SU-DHL-6 (cell line): ENCODE measurements at regions not wholly inside any gene's neighbourhood (a gene's known extent, or its start where the extent isn't known, plus 50 kb on each side); places are given as distances from the start of the nearest gene placed in this dataset.

ENCODE experiments used
- H2AFZ ChIP-seq: fragments of 200-600 bp; sonication (generic); 2 replicates; pipeline ENCODE4 v1.6.1; 2014; ENCODE audit warnings: low read depth, mild to moderate bottlenecking, moderate library complexity, mixed read lengths, antibody characterized with exemption, low read length; ENCODE audit not compliant: severe bottlenecking
- H3F3A ChIP-seq: fragments of 200-600 bp; shearing (Covaris generic); 2 replicates; pipeline ENCODE4 v1.6.0; 2016; ENCODE audit warnings: antibody characterized with exemption, mild to moderate bottlenecking; ENCODE audit not compliant: insufficient read depth
- H3K27ac ChIP-seq: fragments of 200-600 bp; sonication (generic); 2 replicates; pipeline ENCODE4 v1.5.1; 2016; ENCODE audit warnings: low read depth, mild to moderate bottlenecking, low read length, moderate library complexity, mixed read lengths
- H3K27me3 ChIP-seq: fragments of 200-600 bp; sonication (generic), shearing (Covaris generic); 2 replicates; pipeline ENCODE4 v1.6.0; 2014; ENCODE audit warnings: mild to moderate bottlenecking, low read length
- H3K36me3 ChIP-seq: fragments of 200-600 bp; sonication (generic); 2 replicates; pipeline ENCODE4 v1.6.1; 2014; ENCODE audit warnings: mild to moderate bottlenecking, low read length, mixed read lengths
- H3K4me2 ChIP-seq: fragments of 300-600, 200-600 bp; shearing (Covaris generic), sonication (generic); 2 replicates; pipeline ENCODE4 v1.6.0; 2014; ENCODE audit warnings: low read length, low read depth, mild to moderate bottlenecking; ENCODE audit not compliant: poor library complexity, severe bottlenecking
- H3K4me3 ChIP-seq: fragments of 200-600 bp; sonication (generic); 2 replicates; pipeline ENCODE4 v1.5.1; 2014; ENCODE audit warnings: antibody characterized with exemption, low read length, mild to moderate bottlenecking, mixed read lengths; ENCODE audit not compliant: insufficient read depth, poor library complexity, severe bottlenecking
- H3K79me2 ChIP-seq: fragments of 200-600 bp; sonication (generic); 2 replicates; pipeline ENCODE4 v1.6.1; 2014; ENCODE audit warnings: mild to moderate bottlenecking, low read length, moderate library complexity; ENCODE audit not compliant: insufficient read depth
- H3K9ac ChIP-seq: fragments of 200-600 bp; sonication (generic); 2 replicates; pipeline ENCODE4 v1.7.0; 2014; ENCODE audit warnings: mild to moderate bottlenecking, low read length
- H3K9me2 ChIP-seq: fragments of 200-600 bp; sonication (generic); replicated peaks from 2 replicates; pipeline ENCODE4 v1.6.1; 2014; ENCODE audit warnings: low read length; ENCODE audit not compliant: insufficient read depth
- H3K9me3 ChIP-seq: fragments of 200-600 bp; sonication (generic); 2 replicates; pipeline ENCODE4 v1.6.1; 2014; ENCODE audit warnings: low read length, mixed read lengths; ENCODE audit not compliant: insufficient read depth
- H4K20me1 ChIP-seq: fragments of 200-600 bp; sonication (generic); 2 replicates; pipeline ENCODE4 v1.6.1; 2014; ENCODE audit warnings: low read depth, mild to moderate bottlenecking, antibody characterized with exemption, low read length, moderate library complexity, mixed read lengths
- EZH2phosphoT487 ChIP-seq: fragments of 200-600 bp; sonication (generic), shearing (Covaris generic); conservative IDR thresholded peaks from 2 replicates; pipeline ENCODE4 v1.6.1; 2018; ENCODE audit warnings: mild to moderate bottlenecking, antibody characterized with exemption, low read length, moderate library complexity, mixed read lengths
- TF ChIP-seq, protein P1 (sequence below): fragments of 200-600 bp; sonication (generic); IDR thresholded peaks from one replicate; pipeline ENCODE4 v1.5.1; 2017; ENCODE audit warnings: antibody characterized with exemption, mild to moderate bottlenecking, low read length, moderate library complexity; ENCODE audit not compliant: insufficient read depth, poor library complexity, severe bottlenecking

- no peak for TF ChIP-seq EZH2phosphoT487
- TF ChIP-seq, protein P1, sequence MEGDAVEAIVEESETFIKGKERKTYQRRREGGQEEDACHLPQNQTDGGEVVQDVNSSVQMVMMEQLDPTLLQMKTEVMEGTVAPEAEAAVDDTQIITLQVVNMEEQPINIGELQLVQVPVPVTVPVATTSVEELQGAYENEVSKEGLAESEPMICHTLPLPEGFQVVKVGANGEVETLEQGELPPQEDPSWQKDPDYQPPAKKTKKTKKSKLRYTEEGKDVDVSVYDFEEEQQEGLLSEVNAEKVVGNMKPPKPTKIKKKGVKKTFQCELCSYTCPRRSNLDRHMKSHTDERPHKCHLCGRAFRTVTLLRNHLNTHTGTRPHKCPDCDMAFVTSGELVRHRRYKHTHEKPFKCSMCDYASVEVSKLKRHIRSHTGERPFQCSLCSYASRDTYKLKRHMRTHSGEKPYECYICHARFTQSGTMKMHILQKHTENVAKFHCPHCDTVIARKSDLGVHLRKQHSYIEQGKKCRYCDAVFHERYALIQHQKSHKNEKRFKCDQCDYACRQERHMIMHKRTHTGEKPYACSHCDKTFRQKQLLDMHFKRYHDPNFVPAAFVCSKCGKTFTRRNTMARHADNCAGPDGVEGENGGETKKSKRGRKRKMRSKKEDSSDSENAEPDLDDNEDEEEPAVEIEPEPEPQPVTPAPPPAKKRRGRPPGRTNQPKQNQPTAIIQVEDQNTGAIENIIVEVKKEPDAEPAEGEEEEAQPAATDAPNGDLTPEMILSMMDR, result no peak
- Histone ChIP-seq H2AFZ (no peak overlapping the region), H3K27me3 (no peaks in the 10 kb centered on the region), H3F3A (no peaks in the 10 kb centered on the region), H4K20me1 (no peaks in the 10 kb centered on the region), H3K4me3 (no peak overlapping the region), H3K79me2 (no peaks in the 10 kb centered on the region), H3K9me3 (no peaks in the 10 kb centered on the region), H3K27ac (no peak overlapping the region), H3K36me3 (no peaks in the 10 kb centered on the region), H3K9ac (no peak overlapping the region), H3K9me2 (no peaks in the 10 kb centered on the region), H3K4me2 (no peak overlapping the region)
Observed at GRCh38 chr7:45457591-45457990, 116.6 kb upstream of the ADCY1 start.

DNA sequence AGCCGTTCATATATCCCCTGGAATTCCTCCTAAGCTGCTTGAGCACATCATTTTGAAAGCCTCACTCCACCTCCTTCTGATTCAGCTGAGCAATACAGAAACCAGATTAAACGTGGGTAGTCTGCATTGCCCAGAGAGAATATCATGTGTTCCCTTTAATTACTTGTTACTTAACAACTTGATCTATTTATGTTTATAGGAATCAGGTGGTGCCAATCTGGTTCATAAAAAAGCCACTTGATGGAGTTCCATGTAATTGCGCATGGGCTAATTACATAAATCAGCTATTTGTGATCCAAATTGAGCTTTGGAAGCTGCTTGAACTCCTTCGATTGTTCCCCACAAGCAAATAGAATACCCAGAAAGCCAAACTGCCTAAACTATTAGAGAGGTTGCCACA is 114.7 kb upstream of the ADCY1 start:
- H3K27me3 ChIP-seq, result no peaks in the 10 kb centered on the region
- H3K9me3 ChIP-seq, result no peaks in the 10 kb centered on the region
- H3K4me2 ChIP-seq, result no peak overlapping the region
- H4K20me1 ChIP-seq, result no peaks in the 10 kb centered on the region
- no peak overlapping the region for H2AFZ ChIP-seq
- TF ChIP-seq, protein P1, result no peak
- no peak for TF ChIP-seq EZH2phosphoT487
- H3K27ac ChIP-seq, result no peak overlapping the region
- H3K36me3 ChIP-seq, result no peaks in the 10 kb centered on the region
- H3K9ac ChIP-seq, result no peak overlapping the region
- H3K9me2 ChIP-seq, result no peaks in the 10 kb centered on the region
- H3K79me2 ChIP-seq, result no peaks in the 10 kb centered on the region
- no peak overlapping the region for H3K4me3 ChIP-seq
- no peaks in the 10 kb centered on the region for H3F3A ChIP-seq

GRCh38 chr7:45460379-45460778 is 113.8 kb upstream of the ADCY1 start:
- H3K4me2 ChIP-seq, result no peak overlapping the region
- TF ChIP-seq, protein P1, result no peak
- TF ChIP-seq EZH2phosphoT487, result no peak
- no peak overlapping the region for H2AFZ ChIP-seq
- no peaks in the 10 kb centered on the region for H3K27me3 ChIP-seq
- no peaks in the 10 kb centered on the region for H3F3A ChIP-seq
- H3K4me3 ChIP-seq, result no peak overlapping the region
- H3K9me2 ChIP-seq, result no peaks in the 10 kb centered on the region
- H3K9ac ChIP-seq, result no peak overlapping the region
- no peaks in the 10 kb centered on the region for H3K36me3 ChIP-seq
- no peak overlapping the region for H3K27ac ChIP-seq
- no peaks in the 10 kb centered on the region for H3K79me2 ChIP-seq
- H4K20me1 ChIP-seq, result no peaks in the 10 kb centered on the region
- no peaks in the 10 kb centered on the region for H3K9me3 ChIP-seq

GRCh38 chr7:45461026-45461425 is 113.1 kb upstream of the ADCY1 start:
- Histone ChIP-seq H3K27me3 (no peaks in the 10 kb centered on the region), H3K79me2 (no peaks in the 10 kb centered on the region), H3K27ac (no peak overlapping the region), H3F3A (no peaks in the 10 kb centered on the region), H4K20me1 (no peaks in the 10 kb centered on the region), H3K4me3 (no peak overlapping the region), H2AFZ (no peak overlapping the region), H3K36me3 (no peaks in the 10 kb centered on the region), H3K9me3 (no peaks in the 10 kb centered on the region), H3K4me2 (no peak overlapping the region), H3K9ac (no peak overlapping the region), H3K9me2 (no peaks in the 10 kb centered on the region)
- TF ChIP-seq, protein P1, result no peak
- no peak for TF ChIP-seq EZH2phosphoT487
